NT2/D1 (cell line): ENCODE measurements at regions not wholly inside any gene's neighbourhood (a gene's known extent, or its start where the extent isn't known, plus 50 kb on each side); places are given as distances from the start of the nearest gene placed in this dataset.

ENCODE experiments used
- DNase-seq: peaks from one replicate; pipeline ENCODE4 v3.0.0-alpha.2; 2011; ENCODE audit warnings: low read depth, low spot score
- H3K27me3 ChIP-seq: 2 replicates; pipeline ENCODE4 v1.6.0; 2011; ENCODE audit warnings: mild to moderate bottlenecking; ENCODE audit not compliant: insufficient read length, insufficient read depth
- H3K36me3 ChIP-seq: 2 replicates; pipeline ENCODE4 v1.6.1; 2011; ENCODE audit warnings: mild to moderate bottlenecking, low read length, mixed read lengths; ENCODE audit not compliant: insufficient read depth, insufficient read length
- H3K4me1 ChIP-seq: 2 replicates; pipeline ENCODE4 v1.5.1; 2011; ENCODE audit not compliant: insufficient read depth, insufficient read length
- H3K4me3 ChIP-seq: 2 replicates; pipeline ENCODE4 v1.5.1; 2011; ENCODE audit warnings: low read depth; ENCODE audit not compliant: insufficient read length
- H3K9ac ChIP-seq: 2 replicates; pipeline ENCODE4 v1.6.0; 2011; ENCODE audit warnings: low read depth; ENCODE audit not compliant: insufficient read length
- H3K9me3 ChIP-seq: 2 replicates; pipeline ENCODE4 v1.5.1; 2011; ENCODE audit warnings: mild to moderate bottlenecking, low read length; ENCODE audit not compliant: insufficient read depth
- SUZ12 ChIP-seq: IDR thresholded peaks from 2 replicates; pipeline ENCODE4 v1.6.1; 2011; ENCODE audit not compliant: insufficient read length, insufficient read depth; ENCODE audit errors: extremely low read depth
- YY1 ChIP-seq: IDR thresholded peaks from 2 replicates; pipeline ENCODE4 v1.6.1; 2011; ENCODE audit not compliant: insufficient read length, insufficient read depth
- ZNF274 ChIP-seq: IDR thresholded peaks from 2 replicates; pipeline ENCODE4 v1.6.1; 2011; ENCODE audit warnings: mild to moderate bottlenecking, low read depth, low read length

DNA sequence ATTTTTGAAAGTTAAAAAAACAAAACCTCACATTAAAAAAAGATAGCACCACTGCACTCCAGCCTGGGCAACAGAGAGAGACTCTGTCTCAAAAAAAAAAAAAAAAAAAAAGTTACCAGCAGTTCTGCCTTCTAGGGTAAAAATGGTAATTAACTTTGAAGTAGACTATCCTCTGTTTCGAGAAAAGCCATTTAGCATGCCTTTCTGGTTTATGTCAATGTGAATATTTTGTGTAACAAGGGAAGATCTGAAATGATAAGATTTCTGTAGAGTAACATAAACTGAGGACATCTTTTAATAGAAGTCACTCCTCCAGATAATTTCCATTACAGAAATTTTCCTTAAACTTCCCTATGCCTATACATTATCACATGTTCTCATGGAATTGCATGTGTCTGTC is 203.2 kb upstream of the GAP43 start:
- DNase-seq, result no peak
- Histone ChIP-seq H3K4me1 (no peaks in the 10 kb centered on the region), H3K9me3 (no peaks in the 10 kb centered on the region), H3K36me3 (no peaks in the 10 kb centered on the region), H3K4me3 (no peak overlapping the region), H3K9ac (no peak overlapping the region), H3K27me3 (no peaks in the 10 kb centered on the region)
- TF ChIP-seq YY1 (no peak), SUZ12 (no peak), ZNF274 (no peak)

GRCh38 chr3:115423170-115423569 is 200.1 kb upstream of the GAP43 start:
- TF ChIP-seq SUZ12, result no peak
- no peak for TF ChIP-seq ZNF274
- TF ChIP-seq YY1, result no peak
- Histone ChIP-seq H3K9ac (no peak overlapping the region), H3K4me1 (no peaks in the 10 kb centered on the region), H3K9me3 (no peaks in the 10 kb centered on the region), H3K36me3 (no peaks in the 10 kb centered on the region), H3K4me3 (no peak overlapping the region), H3K27me3 (no peaks in the 10 kb centered on the region)
- no peak for DNase-seq

- no peak overlapping the region for H3K9ac ChIP-seq
- no peaks in the 10 kb centered on the region for H3K4me1 ChIP-seq
- no peak overlapping the region for H3K4me3 ChIP-seq
- no peaks in the 10 kb centered on the region for H3K9me3 ChIP-seq
- no peak for DNase-seq
- no peaks in the 10 kb centered on the region for H3K27me3 ChIP-seq
- TF ChIP-seq YY1 (no peak), SUZ12 (no peak), ZNF274 (no peak)
- H3K36me3 ChIP-seq, result no peaks in the 10 kb centered on the region
Measured at GRCh38 chr3:115428841-115429240, 194.5 kb upstream of the GAP43 start.

DNA sequence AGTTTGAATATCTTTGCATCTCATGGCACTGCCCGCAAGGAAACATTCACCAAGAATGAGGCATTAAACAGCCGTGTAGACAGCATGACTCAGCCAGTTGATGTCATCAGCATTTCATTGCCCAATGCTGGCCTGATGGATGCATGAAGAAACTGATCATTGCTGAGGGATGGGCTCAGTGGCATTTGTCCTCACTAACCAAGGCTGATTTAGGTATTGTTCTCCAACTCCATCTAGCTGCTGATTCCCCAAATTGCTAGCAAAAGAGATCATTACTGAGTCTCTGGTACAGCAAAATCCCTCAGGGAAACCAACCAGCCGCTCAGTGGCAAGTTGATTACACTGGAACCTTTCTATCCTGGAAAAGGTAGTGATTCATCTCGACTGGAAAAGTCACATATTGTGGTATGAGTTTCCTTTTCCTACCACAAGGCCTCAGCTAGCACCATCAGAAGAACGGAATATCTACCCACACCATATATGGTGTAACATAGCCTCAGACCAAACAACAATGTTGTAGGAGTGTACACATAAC is 186.5 kb upstream of the GAP43 start:
- no peaks in the 10 kb centered on the region for H3K4me1 ChIP-seq
- TF ChIP-seq ZNF274, result no peak
- TF ChIP-seq SUZ12, result no peak
- no peak for TF ChIP-seq YY1
- peak; percentile 6 for DNase-seq
- no peak overlapping the region for H3K4me3 ChIP-seq
- H3K9me3 ChIP-seq, result no peaks in the 10 kb centered on the region
- H3K9ac ChIP-seq, result no peak overlapping the region
- H3K27me3 ChIP-seq, result no peaks in the 10 kb centered on the region
- no peaks in the 10 kb centered on the region for H3K36me3 ChIP-seq

DNA sequence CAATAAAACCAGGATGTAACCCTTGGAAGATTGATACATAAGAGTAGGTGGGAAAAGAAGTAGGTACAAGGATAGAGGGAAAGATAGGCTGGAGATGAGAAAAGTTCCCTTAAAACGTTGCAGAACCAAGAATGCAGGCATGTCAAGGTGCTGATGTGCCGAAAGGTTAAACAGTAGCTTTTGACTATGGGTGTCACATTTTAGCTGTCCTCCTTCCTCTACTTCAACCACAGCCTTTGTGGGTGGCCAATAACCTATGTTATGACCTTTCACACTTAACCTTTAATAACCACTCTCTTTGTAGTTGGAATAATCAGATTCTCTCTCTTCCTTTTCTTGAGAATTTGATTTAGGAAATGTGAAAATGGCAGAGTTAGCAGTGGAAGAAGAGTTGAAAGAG is 184.5 kb upstream of the GAP43 start:
- H3K4me3 ChIP-seq, result no peak overlapping the region
- H3K9ac ChIP-seq, result no peak overlapping the region
- DNase-seq, result no peak
- no peaks in the 10 kb centered on the region for H3K27me3 ChIP-seq
- no peaks in the 10 kb centered on the region for H3K9me3 ChIP-seq
- no peaks in the 10 kb centered on the region for H3K4me1 ChIP-seq
- TF ChIP-seq ZNF274, result no peak
- TF ChIP-seq YY1, result no peak
- TF ChIP-seq SUZ12, result no peak
- H3K36me3 ChIP-seq, result no peaks in the 10 kb centered on the region

DNA sequence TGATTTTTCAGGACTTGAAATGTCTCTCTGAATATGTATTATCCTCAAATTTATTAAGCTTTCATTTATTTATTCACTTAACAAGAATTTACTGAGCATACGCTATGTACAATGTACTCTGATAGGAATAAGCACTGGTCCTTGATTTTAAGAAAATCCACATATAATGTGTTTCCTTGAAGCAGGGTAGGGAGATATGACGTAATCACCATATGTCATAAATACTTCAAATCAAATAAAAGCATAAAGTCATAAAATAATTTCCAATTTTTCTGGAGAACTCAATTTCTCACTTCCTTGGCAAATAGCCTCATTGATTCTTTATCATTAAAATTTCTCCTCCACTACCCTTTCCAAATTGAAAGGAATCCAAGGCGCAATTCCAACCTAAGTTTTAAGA is 177.8 kb upstream of the GAP43 start:
- no peak overlapping the region for H3K4me3 ChIP-seq

DNA sequence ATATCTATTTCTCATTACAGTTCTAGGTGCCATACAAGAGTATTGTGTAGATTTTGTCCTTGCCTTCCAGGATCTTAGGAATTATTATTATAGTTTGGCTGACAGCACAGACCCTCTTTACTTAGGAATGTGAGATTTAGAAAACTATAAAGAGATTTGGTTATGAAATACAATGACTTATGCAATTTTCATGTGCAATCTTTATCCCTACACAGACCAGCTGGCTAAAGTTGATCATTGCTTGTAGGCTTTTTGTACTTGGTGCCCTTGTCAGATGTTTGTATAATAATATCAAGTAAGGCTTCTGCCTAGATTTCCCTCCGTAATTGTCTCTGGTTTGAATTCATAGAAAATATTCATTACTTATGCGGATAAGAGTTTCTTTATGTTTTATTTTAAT is 174.5 kb upstream of the GAP43 start:
- no peaks in the 10 kb centered on the region for H3K4me1 ChIP-seq
- H3K4me3 ChIP-seq, result no peak overlapping the region
- no peak overlapping the region for H3K9ac ChIP-seq
- no peaks in the 10 kb centered on the region for H3K27me3 ChIP-seq
- TF ChIP-seq SUZ12, result no peak
- no peak for TF ChIP-seq ZNF274
- no peak for TF ChIP-seq YY1
- H3K36me3 ChIP-seq, result no peaks in the 10 kb centered on the region
- no peaks in the 10 kb centered on the region for H3K9me3 ChIP-seq
- DNase-seq, result no peak

More for the DNA sequence above, 177.8 kb upstream of the GAP43 start:
- no peaks in the 10 kb centered on the region for H3K4me1 ChIP-seq
- no peaks in the 10 kb centered on the region for H3K27me3 ChIP-seq
- DNase-seq, result no peak
- no peak overlapping the region for H3K9ac ChIP-seq
- H3K9me3 ChIP-seq, result no peaks in the 10 kb centered on the region
- no peaks in the 10 kb centered on the region for H3K36me3 ChIP-seq
- TF ChIP-seq SUZ12 (no peak), YY1 (no peak), ZNF274 (no peak)
